ENCODE measurements at regions not wholly inside any gene's neighbourhood (a gene's known extent, or its start where the extent isn't known, plus 50 kb on each side); places are given as distances from the start of the nearest gene placed in this dataset.

DNA sequence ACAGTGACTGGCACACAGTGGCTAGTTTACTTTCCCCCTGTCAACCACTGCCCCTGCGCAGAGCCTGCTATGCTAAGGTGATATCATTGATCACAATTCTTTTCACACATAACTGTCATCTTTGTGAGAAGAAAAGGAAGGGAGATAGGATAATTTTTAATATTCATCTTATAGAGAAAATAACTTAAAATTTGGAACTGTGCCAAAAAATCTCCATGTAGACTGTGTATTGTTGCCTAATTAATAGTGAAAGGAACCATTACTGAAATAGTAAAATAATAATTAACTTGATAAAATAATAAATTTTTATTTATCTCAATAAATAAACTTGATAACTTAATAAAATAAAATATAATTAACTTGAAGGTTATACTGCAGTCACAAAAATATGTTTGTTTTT, 1069.4 kb downstream of the C4orf33 start:
- no peak for DNase-seq (ENCODE audit: low read depth, low spot score)

DNA sequence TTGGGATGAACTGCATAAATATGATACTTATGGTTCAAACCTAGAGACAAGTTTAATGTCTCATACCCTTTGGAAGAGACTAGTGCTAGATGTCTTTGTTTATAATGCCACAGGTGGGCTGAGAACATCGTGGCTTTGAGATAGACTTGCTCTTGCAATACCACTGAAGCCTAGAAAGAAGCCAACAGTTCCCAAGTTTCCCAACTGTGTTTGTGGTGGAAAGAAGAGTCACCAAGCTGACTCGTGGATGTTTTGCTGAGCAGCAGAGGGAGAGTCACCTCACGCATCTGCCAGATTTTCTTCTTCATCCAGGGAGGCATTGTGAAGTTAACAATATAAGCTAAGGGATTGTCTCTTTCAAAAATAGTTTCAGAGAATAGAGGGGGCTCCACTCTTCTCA, 1076.2 kb downstream of the C4orf33 start:
- DNase-seq (ENCODE audit: low read depth, low spot score): no peak

DNA sequence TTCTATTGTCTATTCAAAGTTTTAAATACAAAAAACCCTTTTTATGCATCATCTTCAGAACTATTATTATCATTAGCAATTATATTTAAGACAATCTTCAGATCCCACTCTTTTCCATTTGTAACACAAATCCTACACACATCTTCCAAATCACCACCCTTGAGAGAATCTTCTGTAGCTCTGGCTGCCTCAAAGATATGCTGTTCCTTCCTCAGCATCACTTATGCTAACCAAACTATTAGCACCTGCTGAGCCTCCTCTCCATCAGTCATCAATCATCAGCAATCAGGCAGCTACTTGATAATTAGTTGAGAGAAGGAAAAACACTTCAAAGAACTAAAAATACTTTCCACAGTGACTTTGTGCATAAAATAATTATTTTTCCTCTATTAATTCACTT, 1082.2 kb downstream of the C4orf33 start:
- DNase-seq (ENCODE audit: low read depth, low spot score): no peak

DNA sequence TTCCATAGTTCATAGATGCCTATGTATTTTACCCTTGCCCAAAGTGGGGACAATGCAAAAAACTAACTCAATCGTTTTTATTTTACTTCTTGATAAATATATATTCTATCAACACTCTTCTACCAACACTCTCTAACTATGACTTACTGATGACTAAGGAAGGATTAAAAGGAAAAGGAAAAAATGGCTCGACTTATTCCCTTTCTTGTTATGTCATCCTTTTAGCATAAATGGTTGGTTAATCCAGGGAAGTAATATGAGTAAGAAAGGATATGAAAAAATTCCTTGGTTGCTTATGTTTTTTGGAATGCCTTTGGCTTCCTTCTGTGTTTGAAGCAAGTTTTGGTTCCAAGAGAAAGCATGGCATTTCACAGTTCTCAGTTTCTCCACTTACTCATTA, 1087.1 kb downstream of the C4orf33 start:
- no peak for DNase-seq (ENCODE audit: low read depth, low spot score)

DNA sequence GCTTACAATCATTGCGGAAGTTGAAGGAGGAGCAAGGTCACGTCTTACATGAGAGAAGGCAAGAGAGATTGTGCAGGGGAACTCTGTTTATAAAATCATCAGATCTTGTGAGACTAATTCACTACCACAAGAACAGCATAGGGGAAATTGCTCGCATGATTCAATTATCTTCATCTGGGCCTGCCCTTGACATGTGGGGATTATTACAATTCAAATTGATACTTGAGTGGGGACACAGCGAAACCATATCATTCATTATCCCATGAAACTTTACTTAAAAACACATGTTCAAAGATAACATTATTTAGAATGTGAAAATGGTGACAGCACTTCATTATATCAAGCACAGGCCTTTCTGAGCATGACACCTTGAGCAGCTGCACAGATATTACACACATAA, 1087.8 kb downstream of the C4orf33 start:
- DNase-seq (ENCODE audit: low read depth, low spot score): no peak

DNA sequence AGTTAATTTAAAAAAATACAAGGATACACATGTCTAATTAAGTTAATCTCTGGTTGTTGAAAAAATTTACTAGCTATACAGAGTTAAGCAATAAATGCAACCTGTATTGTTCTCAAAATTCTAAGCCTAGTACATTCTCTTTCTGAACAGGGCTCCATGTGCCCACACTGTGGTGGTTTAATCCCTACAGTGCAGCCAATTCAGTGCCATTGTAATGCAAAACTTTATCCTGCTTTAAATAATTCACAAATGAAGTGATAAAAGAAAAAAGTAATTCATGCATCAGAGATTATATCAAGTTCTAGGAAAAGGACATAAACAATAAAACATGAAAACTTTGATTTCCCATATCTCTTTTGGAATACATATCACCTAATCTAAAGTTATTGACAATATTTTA, 1089.2 kb downstream of the C4orf33 start:
- no peak for DNase-seq (ENCODE audit: low read depth, low spot score)

DNA sequence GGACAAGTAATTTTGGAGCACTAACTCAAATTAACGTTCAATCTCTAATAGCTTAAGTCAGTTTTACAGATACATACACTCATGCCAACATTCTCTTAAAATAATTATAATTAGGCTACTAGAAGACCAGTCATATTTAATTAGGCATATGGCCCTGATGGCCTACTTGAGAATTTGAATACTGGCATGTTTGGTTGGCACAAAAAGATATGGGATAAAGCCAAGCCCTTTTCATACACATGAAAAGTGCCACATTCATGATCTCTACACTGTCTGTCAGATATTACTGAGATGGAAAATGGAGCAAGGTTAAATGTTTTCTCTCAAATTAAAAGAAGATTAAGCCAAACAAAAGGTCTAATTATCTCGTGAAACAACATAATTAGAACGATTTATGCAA, 1091.0 kb downstream of the C4orf33 start:
- DNase-seq (ENCODE audit: low read depth, low spot score): no peak

DNA sequence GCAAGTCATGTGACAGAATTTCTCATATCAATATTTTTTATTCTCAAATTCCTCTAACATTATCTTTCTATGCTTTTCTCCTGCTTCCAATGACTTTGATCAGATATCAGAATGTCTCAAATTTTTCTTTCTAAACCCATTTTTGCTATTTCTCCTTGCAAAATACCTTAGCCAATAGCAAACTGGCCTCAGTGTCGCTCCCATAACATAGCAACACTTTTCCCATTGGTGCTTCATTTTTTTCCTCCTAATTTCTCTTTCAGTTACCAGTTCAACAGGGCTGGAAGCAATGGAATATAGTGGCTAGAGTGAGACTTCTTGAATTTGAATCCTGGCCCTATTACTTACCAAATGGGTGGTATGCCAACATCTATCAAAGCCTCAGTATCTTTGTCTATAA, 1091.6 kb downstream of the C4orf33 start:
- no peak for DNase-seq (ENCODE audit: low read depth, low spot score)

DNA sequence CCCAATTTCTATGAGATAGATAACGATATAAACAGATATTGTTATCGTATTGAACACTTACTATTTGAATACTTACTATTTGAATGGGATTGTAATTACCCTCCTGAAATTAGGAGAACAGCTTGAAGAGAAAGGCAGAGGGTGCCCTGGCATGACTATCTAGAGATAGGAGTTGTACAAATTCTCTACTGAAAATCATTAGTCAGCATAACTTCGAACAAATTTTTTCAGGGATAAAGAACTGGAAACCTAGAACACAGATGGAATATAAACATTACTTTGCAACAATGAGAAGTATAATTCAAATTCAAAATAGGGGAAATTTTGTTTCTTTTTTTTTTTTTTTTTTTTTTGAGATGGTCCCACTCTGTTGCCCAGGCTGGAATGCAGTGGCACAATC, 1096.8 kb downstream of the C4orf33 start:
- DNase-seq (ENCODE audit: low read depth, low spot score): no peak

DNA sequence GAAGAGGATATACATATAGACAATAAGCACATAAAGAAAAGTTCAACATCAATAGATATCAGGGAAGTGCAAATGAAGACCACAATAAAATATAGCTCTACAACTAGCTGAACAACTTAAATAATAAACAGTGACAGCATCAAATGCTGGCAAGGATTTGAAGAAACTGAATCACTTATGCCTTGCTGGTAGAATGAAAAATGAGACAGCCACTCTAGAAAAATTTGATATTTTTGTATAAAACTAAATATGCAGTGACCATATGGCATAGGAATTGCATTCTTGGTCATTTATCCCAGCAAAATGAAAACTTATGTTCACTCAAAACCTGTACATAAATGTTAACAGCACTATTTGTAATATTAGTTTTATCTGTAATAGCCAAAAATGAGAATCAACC, 1102.0 kb downstream of the C4orf33 start:
- DNase-seq (ENCODE audit: low read depth, low spot score): no peak

DNA sequence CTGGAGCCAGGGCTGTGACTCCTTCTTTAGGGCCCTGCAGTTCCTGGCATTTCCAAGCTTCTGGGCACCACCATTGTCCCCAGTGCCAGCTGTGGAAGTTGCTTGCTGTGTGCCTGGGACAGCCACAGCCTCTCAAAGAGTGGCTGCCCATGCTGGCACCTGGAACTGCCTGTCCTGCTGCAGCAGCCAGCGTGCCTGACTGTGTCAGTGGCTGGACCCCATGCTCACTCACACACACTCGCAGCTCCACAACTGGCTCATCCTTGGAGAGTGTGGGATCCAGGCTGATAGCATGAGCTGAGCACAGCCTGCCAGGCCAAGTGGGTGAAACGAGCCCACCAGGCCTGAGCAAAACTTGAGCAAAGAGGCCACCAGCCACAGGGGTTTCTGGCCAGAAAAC, 1107.6 kb downstream of the C4orf33 start:
- no peak for DNase-seq (ENCODE audit: low read depth, low spot score)

DNA sequence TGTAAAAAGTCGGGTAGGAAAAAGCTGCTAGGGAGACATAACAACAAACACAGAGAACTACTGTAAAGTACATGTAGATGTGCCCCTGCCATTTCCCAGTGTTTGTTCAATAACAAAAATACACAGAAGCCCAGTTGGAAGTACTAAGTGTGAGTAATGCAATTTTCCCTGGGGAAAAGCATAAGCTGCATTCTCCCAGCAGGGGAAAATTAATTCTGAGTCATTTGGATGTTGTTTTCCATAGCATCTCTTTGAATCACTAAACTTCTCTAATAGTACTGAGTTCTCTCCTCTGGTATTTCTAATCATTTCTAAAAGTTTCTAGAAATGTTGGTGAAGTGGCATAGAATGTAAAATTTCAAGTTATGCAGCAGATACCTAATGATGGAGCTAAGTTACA, 1114.9 kb downstream of the C4orf33 start:
- no peak for DNase-seq (ENCODE audit: low read depth, low spot score)

DNA sequence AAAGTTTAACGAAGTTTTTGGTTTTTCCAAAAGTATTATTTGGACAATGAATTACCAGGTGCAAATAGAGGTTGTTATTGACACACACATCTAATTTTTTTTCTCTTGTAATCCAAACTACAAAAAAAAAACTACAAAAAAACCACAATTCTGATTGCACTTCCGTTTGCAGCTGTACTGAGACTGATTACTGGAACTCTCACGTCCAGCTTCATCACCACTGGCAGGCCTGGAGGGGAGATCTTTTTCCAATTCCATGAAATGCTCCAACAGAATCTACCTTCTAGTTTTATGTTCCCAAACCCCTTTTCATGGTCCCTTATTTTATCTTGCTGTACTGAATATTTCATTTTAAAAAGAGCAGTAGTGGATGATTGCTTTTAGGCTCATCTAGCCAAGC, 1118.3 kb downstream of the C4orf33 start:
- DNase-seq (ENCODE audit: low read depth, low spot score): no peak

DNA sequence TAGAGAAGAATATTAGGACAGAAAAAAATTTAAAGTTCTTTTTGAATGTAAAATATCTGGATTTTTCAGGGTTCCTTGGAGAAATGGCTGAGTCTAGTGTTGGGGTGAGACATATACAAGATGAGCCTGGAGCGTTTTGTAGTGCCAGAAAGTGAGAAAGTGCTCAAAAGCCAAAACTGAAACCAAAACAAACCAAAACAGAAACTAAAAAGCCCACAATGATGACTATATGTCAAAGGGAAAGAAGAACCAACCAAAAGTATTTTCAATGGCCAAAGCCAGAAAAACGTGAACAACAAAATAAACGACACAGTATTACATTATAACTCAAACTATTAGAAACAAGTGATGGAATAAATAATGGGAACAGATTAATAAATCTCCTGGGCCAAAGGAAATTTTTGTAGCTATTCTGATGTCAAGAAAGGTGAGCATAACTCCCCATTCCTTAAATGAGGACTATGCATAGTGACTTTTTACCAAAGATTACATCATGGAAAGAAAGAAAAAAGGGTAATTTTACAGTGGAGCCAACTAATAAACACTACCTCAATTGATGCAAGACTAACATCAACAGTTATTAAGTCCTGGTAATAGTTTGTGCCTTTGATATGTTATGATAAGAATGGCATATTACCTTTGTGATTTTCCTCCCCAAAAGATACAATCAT, 1137.6 kb downstream of the C4orf33 start:
- DNase-seq (ENCODE audit: low read depth, low spot score): no peak

DNA sequence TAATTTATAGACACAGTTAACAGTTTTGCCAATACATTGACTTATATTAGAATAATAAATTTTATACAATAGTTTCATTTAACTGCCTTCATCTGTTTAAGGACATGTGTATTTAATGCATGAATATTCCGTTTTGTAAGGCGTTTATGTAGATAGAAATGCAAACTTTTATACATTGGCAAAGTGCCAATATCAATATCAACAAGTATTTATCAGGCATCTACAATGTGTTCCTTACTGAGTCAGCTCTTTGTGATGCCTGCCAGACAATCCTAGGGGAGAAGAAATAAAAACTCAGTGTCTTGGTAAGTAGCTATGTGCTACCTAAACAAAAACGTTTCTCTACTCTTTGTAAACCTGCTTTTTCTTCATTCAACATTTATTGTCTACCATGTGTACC, 1142.2 kb downstream of the C4orf33 start:
- DNase-seq (ENCODE audit: low read depth, low spot score): no peak

DNA sequence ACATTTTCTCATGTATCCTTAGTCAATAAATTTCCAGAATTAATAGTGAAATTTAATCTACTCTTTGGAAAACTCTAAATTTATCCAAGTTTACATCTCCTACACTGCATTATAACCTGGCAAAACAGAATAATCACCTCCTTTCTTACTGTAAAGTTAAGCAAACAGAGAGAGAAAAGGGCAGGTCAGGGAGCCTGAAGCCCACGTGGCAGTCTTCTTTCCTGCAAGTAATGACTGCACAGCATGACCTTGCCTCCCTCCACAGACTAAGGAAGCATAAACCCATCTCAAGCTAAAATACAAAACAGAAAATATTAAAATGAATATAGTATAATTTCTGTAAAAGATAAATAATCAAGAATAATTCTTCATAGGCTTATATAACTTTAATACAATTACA, 1153.0 kb downstream of the C4orf33 start:
- DNase-seq (ENCODE audit: low read depth, low spot score): no peak

DNA sequence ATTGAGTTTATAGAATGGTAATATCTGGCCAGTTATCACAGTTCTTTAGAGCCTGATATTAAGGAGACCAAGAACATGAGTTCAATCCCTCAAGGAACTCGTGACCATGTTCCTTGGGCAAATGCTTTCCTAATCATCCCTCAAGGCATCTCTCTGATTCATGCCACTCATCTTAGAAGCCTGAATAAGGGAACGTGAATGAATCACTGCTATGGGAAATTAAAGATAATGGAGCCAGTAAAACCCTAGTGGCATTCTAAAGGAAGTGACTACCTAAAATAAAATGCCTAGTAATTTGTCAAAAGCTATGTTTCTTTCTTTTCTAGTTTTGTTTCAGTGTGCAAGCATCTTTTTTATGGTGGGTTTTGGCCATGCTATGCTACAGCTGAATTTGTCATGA, 1161.3 kb downstream of the C4orf33 start:
- no peak for DNase-seq (ENCODE audit: low read depth, low spot score)

DNA sequence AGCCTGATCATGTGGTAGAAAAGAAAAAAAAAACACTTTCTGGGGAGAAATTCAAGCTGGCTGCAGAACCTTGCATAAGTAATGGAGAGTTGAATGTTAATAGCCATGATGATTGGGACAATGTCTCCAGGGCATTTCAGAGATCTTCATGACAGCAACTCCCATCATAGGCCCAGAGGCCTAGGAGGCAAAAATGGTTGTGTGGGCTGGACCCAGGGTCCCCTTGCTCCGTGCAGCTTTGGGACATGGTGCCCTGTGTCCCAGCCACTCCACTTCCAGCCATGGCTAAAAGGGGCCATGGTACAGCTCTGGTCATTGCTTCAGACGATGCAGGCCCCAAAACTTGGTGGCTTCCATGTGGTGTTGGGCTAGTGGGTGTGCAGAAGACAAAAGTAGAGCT, 1170.9 kb downstream of the C4orf33 start:
- DNase-seq (ENCODE audit: low read depth, low spot score): no peak

DNA sequence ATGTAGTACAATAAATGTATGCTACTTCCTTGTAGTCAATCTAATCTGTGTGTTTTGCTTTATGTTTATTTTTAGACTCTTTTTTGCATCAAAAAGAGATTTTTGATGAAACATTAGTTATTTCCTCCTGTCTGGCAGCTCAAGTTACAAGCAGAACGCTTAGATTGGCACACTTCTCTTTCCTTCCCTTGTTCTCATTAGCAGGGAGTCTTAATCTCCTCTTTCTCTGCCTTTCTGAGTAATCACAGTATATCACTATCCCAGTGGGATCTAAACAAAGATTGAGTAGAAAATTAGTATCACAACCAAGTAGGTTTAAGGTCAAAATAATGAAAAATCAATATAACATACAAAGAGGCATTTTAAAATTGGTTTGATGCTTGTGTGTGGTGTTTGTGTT, 1192.6 kb downstream of the C4orf33 start:
- DNase-seq (ENCODE audit: low read depth, low spot score): no peak

DNA sequence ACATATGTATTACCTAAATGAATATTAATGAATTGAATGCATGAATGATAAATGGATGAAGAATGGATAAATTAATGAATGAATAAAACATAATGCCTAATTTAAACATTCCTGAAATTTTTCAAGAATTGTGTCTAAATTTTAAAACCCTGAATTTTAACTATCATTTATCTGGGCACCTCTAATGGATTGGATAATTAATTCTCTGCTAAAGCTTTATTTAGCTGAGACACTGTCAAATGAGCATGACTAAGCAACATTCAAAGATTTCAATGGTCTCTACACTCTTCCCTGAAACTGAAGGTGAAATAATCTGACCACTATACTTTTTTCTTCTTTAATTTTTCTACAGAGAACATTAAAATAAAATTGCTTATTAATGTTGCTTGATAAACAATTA, 1197.7 kb downstream of the C4orf33 start:
- DNase-seq (ENCODE audit: low read depth, low spot score): no peak

DNA sequence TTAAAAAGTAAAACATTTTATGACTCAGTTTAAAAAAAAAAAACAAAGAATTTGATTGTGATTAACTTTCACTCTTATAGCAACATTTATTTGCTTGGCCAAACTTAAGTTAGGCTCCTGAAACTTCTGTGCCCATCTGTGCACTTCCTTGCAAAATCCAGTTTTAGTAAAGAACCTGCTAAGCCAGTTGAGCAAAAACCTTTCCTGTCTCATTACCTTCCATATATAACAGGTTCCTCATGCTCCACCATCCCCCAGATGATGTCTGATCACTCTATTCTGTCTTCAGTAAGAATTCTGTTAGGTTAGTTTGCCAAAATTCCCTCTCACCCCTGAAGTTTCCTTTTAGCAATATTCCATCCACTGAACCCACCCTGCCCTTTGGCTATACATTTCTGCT, 1200.5 kb downstream of the C4orf33 start:
- DNase-seq (ENCODE audit: low read depth, low spot score): no peak

DNA sequence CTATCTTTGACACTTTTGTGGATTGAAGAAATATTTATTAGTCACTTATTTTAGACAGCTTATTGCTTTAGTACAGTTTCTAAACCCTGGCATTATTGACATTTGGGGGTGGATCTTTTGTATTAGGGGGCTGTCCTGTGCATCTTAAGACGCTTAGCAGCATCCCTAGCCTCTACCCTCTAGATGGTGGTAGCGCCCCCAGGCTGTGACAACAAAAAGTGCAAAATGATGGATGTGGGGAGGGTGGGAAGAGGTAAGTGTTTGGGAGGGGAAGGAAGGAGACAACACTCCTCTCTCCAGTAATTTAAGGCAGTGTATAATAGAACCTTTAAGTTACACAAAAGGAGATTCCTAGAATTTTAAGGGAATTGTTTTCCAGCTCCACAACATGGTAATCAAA, 1210.6 kb downstream of the C4orf33 start:
- DNase-seq (ENCODE audit: low read depth, low spot score): no peak

DNA sequence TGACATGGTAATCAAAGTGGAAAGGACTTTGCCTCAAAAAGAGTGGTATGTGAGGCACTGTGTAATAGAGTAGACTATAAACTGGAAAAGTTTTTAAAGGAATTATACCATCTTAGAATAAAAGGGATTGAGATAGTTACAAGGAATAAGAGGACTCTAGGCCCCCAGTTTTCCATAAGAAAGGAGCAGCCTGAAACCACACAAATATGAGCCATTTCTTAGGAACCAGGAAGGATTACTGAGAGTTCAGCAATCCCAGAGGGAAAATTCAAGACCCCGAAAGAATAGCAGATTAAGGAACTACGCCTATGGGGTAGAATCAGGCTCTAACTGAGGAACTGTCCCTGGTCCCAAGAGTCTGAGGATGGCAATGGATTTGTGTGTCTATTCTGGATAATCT, 1213.3 kb downstream of the C4orf33 start:
- DNase-seq (ENCODE audit: low read depth, low spot score): no peak

DNA sequence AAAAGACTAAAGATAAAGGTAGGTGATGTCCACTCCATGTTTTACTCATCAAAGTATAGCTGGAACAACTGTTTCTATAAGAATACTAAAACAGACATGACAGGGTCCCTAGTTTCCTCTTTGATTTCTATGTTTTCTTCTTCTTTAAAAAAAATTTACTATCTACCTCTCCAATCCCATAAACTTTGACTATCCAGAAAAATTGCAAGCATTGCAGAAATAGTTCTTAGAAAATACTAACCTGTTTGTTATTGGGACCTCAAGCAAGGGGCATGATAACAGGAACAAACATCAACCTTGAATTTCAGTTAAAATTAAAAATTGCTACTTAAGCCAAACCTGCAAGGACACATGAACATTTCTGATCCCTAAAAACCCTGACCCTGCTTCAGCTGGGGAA, 1226.5 kb downstream of the C4orf33 start:
- DNase-seq (ENCODE audit: low read depth, low spot score): no peak

Data from ELF-1 (cell line).